ENCODE measurements at regions not wholly inside any gene's neighbourhood (a gene's known extent, or its start where the extent isn't known, plus 50 kb on each side); places are given as distances from the start of the nearest gene placed in this dataset.

- ChIA-PET POLR2A (no interaction called here), CTCF (interaction anchor here (0.5 to 1.6 kb wide), 2 partner anchors 12 to 1001 kb away, joined by 4 to 5 read pairs; no protein-coding TSS in a partner anchor)
- Histone ChIP-seq H3K27me3 (ENCODE audit: control insufficient read depth in 1 of 2, insufficient read depth in 2 of 2, low read length in 2 of 2) (no peaks in the 10 kb centered on the region), H3K9me3 (ENCODE audit: control insufficient read depth in 1 of 2, insufficient read depth in 1 of 2, low read length in 2 of 2) (no peaks in the 10 kb centered on the region), H3K4me3 (ENCODE audit: low read length) (no peak overlapping the region), H3K4me1 (ENCODE audit: insufficient read depth, low read length) (no peaks in the 10 kb centered on the region), H3K27ac (ENCODE audit: low read depth in 1 of 2, low read length in 2 of 2) (no peak overlapping the region), H3K36me3 (ENCODE audit: insufficient read depth, low read length) (no peaks in the 10 kb centered on the region)
- DNase-seq, result no peak
- H3K27ac Mint-ChIP-seq, result no peak overlapping the region
- no peaks in the 10 kb centered on the region for H3K4me1 Mint-ChIP-seq (ENCODE audit: low read depth)
- intact Hi-C loops (cut with DNase I, micrococcal nuclease), result no loop called here
- no peak for TF ChIP-seq CTCF (IDR thresholded peaks at IDR 0.05)
- H3K9me3 Mint-ChIP-seq, result no peaks in the 10 kb centered on the region
- H3K27me3 Mint-ChIP-seq, result peaks cover 6% of the 10 kb centered on the region
- no peak overlapping the region for H3K4me3 Mint-ChIP-seq
- ATAC-seq (ENCODE audit: poor library complexity), result no peak
- no peaks in the 10 kb centered on the region for H3K36me3 Mint-ChIP-seq (ENCODE audit: low read depth)
Measured at GRCh38 chr5:133882389-133882695, 86.1 kb downstream of the C5orf15 start.

- H3K9me3 ChIP-seq (ENCODE audit: control insufficient read depth in 1 of 2, insufficient read depth in 1 of 2, low read length in 2 of 2), result no peaks in the 10 kb centered on the region
- H3K4me1 ChIP-seq (ENCODE audit: insufficient read depth, low read length), result no peaks in the 10 kb centered on the region
Measured at GRCh38 chr5:133881576-133882388, 86.6 kb downstream of the C5orf15 start.

GRCh38 chr5:133878236-133878555, 90.2 kb downstream of the C5orf15 start:
- Histone ChIP-seq H3K9me3 (ENCODE audit: control insufficient read depth in 1 of 2, insufficient read depth in 1 of 2, low read length in 2 of 2) (no peaks in the 10 kb centered on the region), H3K36me3 (ENCODE audit: insufficient read depth, low read length) (no peaks in the 10 kb centered on the region), H3K4me1 (ENCODE audit: insufficient read depth, low read length) (no peaks in the 10 kb centered on the region), H3K4me3 (ENCODE audit: low read length) (no peak overlapping the region), H3K27ac (ENCODE audit: low read depth in 1 of 2, low read length in 2 of 2) (no peak overlapping the region), H3K27me3 (ENCODE audit: control insufficient read depth in 1 of 2, insufficient read depth in 2 of 2, low read length in 2 of 2) (no peaks in the 10 kb centered on the region)
- DNase-seq (no peak), ATAC-seq (ENCODE audit: poor library complexity) (no peak)
- ChIA-PET CTCF (no interaction called here), POLR2A (no interaction called here)
- intact Hi-C loops (cut with DNase I, micrococcal nuclease), result no loop called here
- no peak overlapping the region for H3K4me3 Mint-ChIP-seq
- H3K4me1 Mint-ChIP-seq (ENCODE audit: low read depth), result no peaks in the 10 kb centered on the region
- H3K36me3 Mint-ChIP-seq (ENCODE audit: low read depth), result no peaks in the 10 kb centered on the region
- peaks cover 5% of the 10 kb centered on the region for H3K9me3 Mint-ChIP-seq
- H3K27ac Mint-ChIP-seq, result no peak overlapping the region
- peaks cover 10% of the 10 kb centered on the region for H3K27me3 Mint-ChIP-seq
- no peak for TF ChIP-seq CTCF (IDR thresholded peaks at IDR 0.05)

More at GRCh38 chr5:133881576-133882388, 86.6 kb downstream of the C5orf15 start:
- Mint-ChIP-seq H3K4me3 (no peak overlapping the region), H3K27ac (no peak overlapping the region), H3K36me3 (ENCODE audit: low read depth) (no peaks in the 10 kb centered on the region), H3K4me1 (ENCODE audit: low read depth) (no peaks in the 10 kb centered on the region), H3K27me3 (peaks cover 6% of the 10 kb centered on the region), H3K9me3 (no peaks in the 10 kb centered on the region)
- intact Hi-C loops (cut with DNase I, micrococcal nuclease), result no loop called here
- Histone ChIP-seq H3K27me3 (ENCODE audit: control insufficient read depth in 1 of 2, insufficient read depth in 2 of 2, low read length in 2 of 2) (no peaks in the 10 kb centered on the region), H3K36me3 (ENCODE audit: insufficient read depth, low read length) (no peaks in the 10 kb centered on the region), H3K4me3 (ENCODE audit: low read length) (no peak overlapping the region), H3K27ac (ENCODE audit: low read depth in 1 of 2, low read length in 2 of 2) (no peak overlapping the region)
- DNase-seq, result no peak
- ChIA-PET CTCF (interaction anchor here (0.5 to 1.6 kb wide), 2 partner anchors 12 to 1002 kb away, joined by 4 to 5 read pairs; no protein-coding TSS in a partner anchor), POLR2A (no interaction called here)
- no peak for TF ChIP-seq CTCF (IDR thresholded peaks at IDR 0.05)
- no peak for ATAC-seq (ENCODE audit: poor library complexity)
